ENCODE measurements at regions not wholly inside any gene's neighbourhood (a gene's known extent, or its start where the extent isn't known, plus 50 kb on each side); places are given as distances from the start of the nearest gene placed in this dataset.

GRCh38 chr2:2985020-2985419, 392.6 kb downstream of the EIPR1 start:
- TF ChIP-seq CTCF (IDR thresholded peaks at IDR 0.05) (no peak), POLR2A (IDR thresholded peaks at IDR 0.05) (no peak)

Data from sigmoid colon (tissue), 3 donors.